ENCODE measurements at regions not wholly inside any gene's neighbourhood (a gene's known extent, or its start where the extent isn't known, plus 50 kb on each side); places are given as distances from the start of the nearest gene placed in this dataset.
"Not testable (repeated sequence)": the region's sequence is repeated elsewhere in the genome, so short reads cannot be mapped to it uniquely, and the experiment has no call there.

DNA sequence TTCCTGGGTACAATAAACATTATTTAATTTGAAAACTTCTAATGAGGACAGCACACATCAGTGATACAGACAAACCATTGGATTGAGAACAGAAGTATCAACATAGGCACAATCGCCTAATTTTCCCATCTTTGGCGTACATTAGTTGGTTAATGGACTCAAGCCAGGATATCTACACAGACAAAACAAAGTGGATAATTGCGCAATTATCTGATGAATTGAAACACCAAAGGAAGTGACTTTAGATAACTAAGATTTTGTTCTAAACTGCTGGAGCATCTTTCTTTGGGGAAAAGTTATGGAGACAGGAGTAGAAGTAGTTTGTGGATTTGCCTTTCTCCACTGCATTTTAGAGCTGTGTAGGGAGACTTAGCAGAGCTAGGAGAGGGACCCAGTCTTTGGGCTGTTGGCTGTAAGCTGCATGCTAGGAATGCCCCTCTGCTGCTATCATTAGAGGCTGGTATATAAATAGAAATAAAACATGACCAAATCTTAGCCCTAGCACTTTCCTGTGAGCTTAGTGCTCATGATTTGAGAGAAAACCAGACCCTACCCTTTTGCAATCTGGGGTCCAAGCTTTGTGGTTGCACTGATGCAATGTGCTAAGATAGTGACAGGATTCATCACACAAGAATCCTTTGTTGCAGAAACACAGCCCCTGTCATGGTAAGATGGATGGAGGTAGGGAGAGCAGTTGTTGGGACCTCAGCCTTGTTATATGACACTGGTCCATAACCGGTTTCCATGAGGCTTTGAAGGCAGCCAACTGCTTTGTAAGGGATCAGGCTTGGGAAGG lies 264.5 kb upstream of the PIK3C3 start:
- no peak for DNase-seq

DNA sequence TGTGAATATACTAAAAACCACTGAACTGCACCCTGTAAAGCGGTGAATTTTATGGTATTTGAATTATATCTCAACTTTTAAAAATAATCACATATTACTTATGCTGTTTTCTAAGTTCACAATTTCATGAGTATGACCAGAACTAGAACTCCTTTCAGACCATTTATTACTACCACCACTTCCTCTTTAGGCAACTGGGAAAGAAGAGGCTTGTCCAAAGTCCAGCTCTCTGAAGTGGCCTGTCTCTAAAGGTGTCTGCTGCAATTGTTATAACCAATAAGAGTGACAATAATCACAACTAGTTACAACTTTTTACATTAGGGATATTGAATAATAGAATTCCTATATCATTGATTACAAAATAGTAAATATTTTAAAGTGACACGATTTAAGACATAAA lies 267.9 kb upstream of the PIK3C3 start:
- DNase-seq = no peak

DNA sequence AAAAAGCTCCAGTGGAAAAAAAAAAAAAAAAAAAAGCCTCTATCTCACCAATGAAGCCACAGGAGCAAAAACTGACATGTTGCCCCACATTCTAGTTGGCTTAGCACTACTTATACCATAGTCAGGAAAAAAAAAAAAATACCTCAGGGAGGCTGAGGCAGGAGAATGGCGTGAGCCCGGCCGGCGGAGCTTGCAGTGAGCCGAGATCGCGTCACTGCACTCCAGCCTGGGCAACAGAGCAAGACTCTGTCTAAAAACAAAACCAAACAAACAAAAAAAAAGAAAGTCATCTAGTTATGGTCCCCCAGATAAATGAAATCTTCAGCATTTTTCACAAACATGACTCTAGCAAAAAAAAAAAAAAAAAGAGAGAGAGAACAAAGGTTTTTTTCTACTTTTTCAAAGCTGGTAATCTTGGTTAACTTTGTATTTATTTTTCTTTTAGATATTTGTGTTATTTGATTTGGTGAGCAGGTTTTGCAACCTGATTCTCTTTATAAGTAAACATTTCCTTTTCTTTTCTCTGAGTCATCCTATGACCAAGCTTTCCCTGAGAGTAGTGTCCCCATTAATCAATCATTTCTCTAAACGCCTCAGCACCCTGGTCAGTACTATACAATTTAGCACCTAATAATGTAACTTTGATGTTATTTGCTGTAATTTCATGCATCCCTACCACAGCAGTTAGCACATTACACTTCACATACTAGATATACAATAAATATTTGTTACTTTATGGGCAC lies 273.7 kb upstream of the PIK3C3 start:
- no peak for DNase-seq

DNA sequence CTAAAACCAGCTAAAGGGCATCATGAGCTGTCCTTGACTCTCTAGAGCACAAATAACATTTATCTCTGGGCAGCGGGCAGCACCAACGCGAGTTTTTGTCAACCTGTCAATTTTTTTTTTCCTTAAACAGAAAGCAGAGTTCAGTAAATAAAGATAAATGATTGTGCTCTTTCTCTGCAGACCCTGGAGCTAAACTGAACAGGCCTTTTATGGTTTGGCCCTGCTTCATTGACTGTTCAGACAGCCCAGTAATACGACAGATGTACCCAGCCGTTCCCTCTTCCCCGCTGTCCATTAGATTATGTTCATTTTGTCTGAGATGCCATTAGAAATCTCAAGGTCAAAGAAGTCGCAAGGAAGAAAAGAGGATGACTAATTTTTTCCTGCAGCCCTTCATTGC lies 280.5 kb upstream of the PIK3C3 start:
- DNase-seq = no peak

DNA sequence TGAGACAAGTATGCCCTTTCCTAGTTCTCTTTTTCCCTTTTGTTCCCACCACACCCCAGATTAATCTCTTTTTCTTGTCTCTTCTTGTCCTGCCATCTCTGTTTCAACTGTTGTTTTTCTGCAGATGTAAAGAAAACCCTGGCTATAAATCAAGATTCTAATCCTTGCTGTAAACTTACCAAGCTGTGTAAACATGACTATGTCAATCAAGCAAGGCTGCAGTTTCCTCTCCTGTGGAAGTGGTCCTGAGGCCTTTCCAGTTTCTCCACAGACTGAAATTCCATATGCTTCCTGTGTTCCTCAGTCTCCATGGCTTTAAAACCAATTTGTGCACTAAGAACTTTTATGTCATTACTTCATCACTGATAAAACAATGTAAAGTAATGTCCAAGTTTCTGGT lies 288.8 kb upstream of the PIK3C3 start:
- no peak for DNase-seq

DNA sequence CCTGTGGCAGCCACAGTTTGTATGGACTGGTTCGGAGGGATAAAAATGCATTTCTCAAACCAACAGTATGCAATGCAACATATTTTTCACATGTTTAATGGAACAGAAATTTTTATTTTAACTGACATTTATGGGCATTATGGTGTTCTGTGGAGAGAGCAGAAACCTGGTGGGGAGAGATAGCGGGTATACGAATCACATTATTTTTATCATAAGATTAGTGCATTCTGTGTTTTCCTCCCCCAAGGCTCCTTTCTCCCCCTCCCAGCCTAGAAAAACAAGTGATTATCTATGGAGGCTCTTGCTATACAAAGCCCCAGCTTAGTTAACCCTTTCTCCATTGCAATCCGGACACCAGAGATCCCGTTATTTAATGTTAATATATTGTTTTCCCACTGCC lies 289.8 kb upstream of the PIK3C3 start:
- DNase-seq = no peak

DNA sequence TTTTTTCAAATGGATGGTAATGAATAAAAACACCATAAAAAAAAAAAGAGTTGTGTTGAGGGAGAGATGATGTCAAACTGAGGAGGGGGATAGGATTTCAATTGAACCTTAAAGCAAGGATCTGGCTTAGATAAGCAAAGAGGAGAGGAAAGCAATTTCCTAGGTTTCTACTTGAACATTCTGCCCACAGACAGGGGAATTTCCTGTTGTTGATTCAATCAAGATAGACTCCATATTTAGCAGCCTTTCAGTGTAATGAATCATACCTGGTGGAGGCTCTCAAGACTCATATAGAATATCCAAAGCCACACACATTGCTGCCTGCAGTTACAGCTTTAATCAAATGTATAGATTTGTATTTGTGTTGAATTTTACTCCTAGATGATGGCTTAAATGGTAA lies 294.4 kb upstream of the PIK3C3 start:
- DNase-seq = no peak

DNA sequence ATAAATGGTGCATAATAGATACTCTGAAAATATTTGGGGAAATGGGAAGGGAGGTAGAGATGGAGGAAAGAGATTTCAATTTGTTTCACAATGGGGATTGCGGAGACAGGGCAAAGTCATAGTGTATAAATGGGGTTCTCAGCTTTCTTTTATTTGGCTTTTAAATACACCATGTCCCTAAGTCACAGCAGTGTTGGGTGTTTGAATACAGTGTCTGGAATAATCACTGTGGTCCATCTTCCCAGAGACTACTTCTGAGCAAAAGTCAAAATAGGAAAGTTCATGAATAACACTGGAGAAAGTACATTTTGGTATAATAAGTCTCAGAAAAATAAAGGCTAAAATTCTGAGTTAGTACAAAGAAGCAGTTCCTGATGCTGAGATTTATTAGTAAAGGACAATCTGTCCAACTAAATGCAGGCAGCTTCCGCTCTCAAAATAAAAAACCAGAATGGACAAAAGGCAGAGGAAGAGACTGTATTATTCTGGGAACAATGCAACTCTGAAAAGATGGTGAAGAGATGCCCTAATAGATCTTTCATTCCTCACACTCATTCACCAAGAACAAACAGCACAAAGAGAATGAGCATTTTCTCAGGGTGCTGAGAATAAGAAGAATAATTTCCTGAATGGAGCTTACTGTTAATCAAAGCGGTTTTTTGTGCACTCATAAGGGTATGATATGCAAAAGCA lies 295.4 kb upstream of the PIK3C3 start:
- DNase-seq = no peak

DNA sequence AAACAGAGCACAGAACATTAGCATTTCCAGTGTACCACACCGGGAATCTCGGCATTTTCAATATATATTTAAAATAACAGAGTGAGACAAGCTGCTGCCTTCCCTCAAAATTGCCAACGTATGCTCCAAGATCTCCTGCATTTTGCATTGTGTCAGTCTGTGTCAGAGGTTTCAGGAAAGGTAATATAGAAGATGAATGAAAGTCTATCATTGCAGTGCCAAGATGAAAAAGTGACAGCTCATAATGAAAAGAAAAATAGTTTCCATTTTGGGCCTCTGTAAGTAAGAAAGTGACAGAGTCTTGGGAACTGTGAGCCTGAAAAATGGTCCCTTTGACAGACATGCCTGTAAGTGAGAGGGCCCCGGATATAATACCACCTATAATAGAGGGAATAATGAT lies 297.8 kb upstream of the PIK3C3 start:
- no peak for DNase-seq

DNA sequence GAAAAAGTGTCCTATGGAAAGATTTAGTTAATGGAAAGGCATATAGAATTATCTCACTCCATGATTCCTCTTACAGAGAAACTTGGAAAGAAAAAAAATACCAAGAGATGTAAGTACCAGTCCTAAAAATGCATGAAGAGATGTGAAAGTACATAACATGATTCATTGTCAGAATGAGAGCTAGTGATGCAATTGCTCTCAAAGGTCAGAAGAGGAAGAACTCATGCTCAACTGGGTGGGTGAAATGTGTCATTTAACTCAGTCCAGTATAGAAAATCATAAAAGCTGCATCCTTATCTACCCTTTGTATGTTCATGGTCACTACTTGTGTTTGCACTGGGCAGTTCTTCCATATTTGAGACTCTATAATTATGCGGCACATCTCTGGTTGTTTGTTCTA lies 300.0 kb upstream of the PIK3C3 start:
- DNase-seq = no peak

DNA sequence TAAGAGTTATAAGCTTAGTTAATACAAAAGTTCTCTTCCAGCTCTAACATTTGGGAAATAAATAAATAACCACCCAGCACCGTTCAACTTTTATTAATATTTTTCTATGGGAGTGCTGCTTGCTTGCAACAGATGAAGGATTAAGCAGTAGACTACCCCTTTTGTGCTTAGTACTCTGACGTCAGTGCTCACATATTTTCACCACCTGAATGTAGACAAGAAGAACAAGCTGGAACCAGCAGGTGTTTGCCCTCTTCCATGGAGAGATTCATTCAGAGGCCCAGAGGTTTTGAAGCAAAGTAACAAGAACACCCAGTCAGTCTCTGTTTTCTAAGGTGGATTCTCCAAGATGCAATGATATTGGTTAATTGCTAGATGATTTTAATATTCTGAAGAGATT lies 307.1 kb upstream of the PIK3C3 start:
- no peak for DNase-seq

DNA sequence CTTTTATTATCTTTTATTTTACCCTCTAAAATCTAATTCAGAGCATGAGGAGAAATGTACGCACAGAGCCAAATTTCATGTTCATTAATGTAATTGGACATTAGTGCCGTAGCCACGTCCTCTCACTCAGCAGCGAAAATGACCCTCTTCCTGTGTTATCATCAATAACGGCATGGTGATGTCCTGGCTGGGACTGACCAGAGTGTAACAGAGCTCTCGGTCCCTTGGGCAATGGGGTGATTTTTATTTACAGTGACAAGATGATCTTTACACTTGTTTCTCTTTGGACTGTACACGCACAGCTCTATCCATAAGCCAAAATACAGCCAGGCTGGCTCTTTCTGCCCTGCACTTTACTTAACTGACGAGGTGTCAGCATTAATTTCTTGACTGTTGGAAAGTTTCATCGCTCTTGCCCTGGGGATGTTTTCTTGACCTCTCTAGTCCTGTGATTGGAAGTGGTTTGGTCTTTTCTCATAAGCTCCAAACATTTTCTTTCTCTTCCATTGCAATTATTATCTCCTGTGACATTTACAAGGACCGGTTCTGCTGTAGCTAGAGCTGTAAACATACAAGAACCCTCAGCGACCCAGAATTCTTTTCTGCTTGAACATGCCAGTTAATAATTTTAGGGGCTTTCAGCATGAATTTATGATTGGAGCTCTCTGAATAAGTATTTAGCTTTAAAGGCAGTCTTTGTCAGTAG lies 308.0 kb upstream of the PIK3C3 start:
- DNase-seq = no peak

DNA sequence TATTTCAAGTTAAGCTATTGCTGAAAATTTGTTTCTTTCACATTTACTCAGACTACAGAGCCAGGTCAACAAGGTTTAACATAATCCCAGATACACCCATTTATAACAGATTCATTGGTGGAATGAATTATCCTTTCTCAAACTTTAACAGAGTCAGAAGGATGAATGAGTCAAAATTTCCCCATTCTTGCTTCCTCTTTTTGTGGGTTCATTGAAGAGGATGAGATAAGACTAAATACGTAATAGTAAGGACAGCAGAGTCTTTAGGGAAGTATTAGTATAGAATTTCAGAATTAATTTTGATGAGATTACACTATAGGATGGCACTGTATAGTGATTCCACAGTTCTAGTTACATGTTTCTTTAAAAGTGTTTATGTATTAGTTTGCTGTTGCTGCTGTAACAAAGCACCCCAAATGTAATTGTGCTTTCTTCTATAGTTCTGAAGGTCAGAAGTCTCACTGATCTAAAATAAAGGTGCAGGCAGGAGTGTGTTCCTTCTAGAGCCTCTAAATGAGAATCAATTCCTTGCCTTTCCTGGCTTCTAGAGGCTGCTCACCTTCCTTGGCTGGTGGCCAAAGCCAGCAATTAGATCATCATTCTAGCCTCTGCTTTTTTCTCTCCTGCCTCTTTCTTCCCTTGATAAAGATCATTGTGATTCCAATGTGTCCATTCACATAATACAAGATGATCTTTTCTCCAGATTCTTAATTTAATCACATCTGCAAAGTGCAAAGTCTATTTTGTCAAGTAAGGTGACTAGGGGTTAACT lies 309.3 kb upstream of the PIK3C3 start:
- DNase-seq = no peak

DNA sequence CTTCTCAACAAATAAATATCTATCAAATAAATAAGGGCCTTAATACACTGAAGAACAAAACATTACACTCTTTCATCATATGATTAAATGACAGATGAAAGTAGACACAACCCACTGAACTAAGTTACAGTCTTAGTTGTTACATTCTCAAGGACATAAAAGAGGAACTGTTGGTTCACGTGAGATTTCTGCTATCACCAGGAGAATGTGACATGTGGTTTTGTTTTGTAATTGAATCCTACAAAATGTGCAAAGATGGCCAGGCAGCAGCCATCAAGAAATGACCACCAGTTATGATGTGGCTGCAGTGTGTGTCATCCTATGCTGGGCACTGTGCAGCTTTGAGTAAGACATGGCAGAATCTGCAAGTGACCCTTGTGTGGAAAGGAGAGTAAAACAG lies 310.6 kb upstream of the PIK3C3 start:
- DNase-seq = no peak

DNA sequence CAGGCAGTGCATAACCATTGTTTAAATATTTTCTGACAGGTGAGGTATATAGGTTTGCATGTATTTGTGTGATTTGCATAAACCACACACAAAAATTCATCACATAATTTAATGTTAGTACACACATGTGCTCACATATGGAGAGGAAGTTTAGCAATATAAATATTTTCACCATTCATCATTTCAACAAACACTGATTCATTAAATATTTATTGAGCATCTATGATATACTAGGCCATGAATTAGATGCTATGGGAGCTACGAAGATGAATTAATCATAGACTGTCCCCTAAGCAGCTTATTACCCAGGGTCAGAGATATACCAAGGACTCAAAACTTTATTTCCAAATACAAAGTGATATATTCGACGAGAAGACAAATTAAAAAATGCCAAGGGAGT lies 311.6 kb upstream of the PIK3C3 start:
- no peak for DNase-seq

DNA sequence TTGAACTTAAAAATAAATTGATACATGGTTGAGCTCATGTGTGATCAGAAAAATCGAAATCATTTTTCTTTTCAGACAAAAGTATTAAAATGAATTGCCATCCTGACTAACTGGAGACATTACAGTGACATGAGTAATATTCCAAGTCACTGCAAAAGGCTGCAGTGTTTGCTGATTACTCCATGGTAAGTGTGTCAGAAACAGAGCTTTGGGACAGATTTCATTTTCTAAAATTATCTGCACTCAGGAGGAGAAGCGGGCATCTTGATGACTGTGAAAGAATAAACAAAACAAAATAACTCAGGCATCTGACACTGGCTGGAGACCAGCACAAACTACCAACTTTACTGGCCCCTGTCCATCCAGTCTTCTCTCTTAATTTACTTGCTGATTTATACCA lies 312.3 kb upstream of the PIK3C3 start:
- no peak for DNase-seq

DNA sequence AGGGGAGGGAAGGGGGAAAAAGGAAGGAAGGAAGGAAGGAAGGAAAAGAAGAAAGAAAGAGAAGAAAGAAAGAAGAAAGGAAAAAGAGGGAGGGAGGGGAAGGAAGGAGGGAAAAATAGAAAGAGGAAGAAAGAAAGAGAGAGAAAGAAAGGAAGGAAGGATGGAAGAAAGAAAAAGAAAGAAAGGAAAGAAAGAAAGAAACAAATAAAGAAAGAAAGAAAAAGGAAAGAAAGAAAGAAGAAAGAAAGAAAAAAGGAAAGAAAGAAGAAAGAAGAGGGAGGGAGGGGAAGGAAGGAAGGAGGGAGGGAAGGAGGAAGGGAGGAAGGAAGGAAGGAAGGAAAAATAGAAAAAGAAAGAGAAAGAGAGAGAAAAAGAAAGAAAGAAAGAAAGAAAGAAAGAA lies 315.8 kb upstream of the PIK3C3 start:
- no peak for DNase-seq

DNA sequence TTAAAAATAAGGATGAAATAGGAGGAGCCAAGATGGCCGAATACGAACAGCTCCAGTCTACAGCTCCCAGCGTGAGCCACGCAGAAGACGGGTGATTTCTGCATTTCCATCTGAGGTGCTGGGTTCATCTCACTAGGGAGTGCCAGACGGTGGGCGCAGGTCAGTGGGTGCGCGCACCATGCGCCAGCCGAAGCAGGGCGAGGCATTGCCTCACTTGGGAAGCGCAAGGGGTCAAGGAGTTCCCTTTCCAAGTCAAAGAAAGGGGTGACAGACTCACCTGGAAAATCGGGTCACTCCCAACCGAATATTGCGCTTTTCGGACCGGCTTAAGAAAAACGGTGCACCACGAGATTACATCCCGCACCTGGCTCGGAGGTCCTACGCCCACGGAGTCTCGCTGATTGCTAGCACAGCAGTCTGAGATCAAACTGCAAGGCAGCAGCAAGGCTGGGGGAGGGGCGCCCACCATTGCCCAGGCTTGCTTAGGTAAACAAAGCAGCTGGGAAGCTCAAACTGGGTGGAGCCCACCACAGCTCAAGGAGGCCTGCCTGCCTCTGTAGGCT lies 323.2 kb upstream of the PIK3C3 start:
- not testable (repeated sequence) for DNase-seq

DNA sequence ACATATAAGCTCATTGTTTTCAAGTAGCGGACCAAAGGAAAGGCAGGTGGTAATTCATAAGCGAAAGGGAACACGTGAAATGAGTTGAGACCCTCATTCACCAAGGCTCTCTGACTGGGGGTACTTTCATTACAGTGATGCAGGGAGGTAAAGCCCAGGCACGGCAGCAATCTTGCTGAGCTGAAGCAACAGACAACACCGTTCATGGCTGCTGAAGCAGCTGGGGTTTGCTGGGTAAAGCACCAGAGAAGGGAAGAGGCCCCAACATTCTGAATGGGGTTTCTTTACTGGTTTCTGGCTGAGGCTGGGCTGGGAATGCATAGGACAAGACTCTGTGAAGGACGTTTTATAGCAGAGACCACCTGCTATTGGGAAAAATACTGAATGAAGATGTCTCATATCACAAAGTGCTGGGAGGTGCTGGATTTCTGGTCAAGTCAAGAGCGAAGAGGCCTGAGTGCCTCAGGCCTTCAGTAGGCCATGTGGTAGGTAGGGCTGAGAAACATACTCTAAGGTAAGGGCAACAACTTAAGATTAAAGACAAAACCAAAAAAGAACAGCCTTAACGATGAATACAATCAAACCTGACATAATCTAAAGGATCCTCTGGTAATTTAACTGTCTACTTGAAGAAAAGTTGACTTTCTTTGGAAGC lies 324.7 kb upstream of the PIK3C3 start:
- no peak for DNase-seq

DNA sequence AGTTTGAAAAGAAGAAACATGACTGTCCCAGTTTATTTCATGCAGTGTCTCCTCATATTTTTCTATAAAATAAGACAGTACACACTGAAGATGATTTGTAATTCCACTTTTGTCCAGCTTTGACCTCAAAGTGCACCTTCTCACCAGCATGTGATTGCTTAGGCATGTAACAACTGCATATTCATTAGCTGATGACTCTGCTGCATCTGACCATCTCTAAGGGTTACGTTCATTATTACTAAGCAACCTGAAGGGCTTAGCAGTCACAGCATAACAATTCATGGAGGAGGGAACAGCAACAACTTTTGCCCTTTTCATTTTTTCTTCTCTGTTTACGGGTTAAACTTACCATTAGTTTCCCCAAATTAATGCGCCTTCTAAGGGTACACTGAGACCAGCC lies 330.6 kb upstream of the PIK3C3 start:
- no peak for DNase-seq

DNA sequence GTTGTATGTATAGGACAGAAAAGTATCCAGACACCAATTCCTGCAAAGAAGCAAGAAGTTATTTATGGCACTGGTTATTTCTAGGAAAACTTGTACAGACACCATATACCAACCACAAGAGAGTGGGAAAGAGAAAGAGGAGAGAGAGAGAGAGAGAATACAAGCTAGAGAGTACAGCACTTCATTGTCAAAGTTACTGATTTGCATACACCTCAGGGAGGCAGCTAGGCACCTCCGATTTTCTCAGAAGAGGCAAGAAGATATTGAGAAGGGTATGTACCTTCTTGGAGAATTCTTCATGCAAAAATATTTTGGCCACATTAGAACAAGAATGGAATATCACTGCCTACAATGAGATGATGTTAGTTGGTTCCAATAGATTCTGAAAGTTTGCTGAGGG lies 333.9 kb upstream of the PIK3C3 start:
- DNase-seq = no peak

DNA sequence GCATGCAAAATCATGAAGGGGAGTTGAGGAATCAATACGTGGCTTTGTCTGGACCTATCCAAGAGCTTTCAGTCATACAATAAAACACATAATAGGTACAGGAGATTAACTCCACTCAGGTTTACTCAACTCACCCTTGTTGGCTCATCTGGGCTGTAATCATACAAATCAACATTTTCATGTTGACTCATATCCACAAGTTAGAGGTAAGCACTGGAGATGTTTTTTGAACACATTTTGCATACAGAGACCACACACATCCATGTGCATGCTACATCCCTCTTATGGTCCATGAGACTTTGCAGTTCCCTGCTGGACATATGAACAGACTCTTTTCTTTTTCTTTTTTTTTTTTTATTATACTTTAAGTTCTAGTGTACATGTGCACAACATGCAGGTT lies 336.9 kb upstream of the PIK3C3 start:
- no peak for DNase-seq

Data from CD4-positive, alpha-beta T cell treated with Interleukin-17A for 1 hour (primary cell).